ENCODE measurements at regions not wholly inside any gene's neighbourhood (a gene's known extent, or its start where the extent isn't known, plus 50 kb on each side); places are given as distances from the start of the nearest gene placed in this dataset.

GRCh38 chr3:135456108-135456790, 509.3 kb upstream of the PPP2R3A start:
- H3K9me3 ChIP-seq (ENCODE audit: control insufficient read depth, low read length, poor library complexity, severe bottlenecking): no peaks in the 10 kb centered on the region
- DNase-seq (no peak), ATAC-seq (no peak)
- no peaks in the 10 kb centered on the region for H3K27me3 Mint-ChIP-seq
- H3K4me3 Mint-ChIP-seq: no peak overlapping the region
- H3K27ac Mint-ChIP-seq: no peak overlapping the region
- H3K4me1 Mint-ChIP-seq: no peaks in the 10 kb centered on the region
- H3K36me3 Mint-ChIP-seq (ENCODE audit: low read depth): no peaks in the 10 kb centered on the region

GRCh38 chr3:135458541-135459322, 506.8 kb upstream of the PPP2R3A start:
- Mint-ChIP-seq H3K27me3 (no peaks in the 10 kb centered on the region), H3K36me3 (ENCODE audit: low read depth) (no peaks in the 10 kb centered on the region), H3K4me1 (no peaks in the 10 kb centered on the region), H3K4me3 (no peak overlapping the region), H3K27ac (no peak overlapping the region)
- no peak for DNase-seq
- no peak for ATAC-seq
- H3K9me3 ChIP-seq (ENCODE audit: control insufficient read depth, low read length, poor library complexity, severe bottlenecking): no peaks in the 10 kb centered on the region

GRCh38 chr3:135460273-135460672, 505.3 kb upstream of the PPP2R3A start:
- Mint-ChIP-seq H3K27me3 (no peaks in the 10 kb centered on the region), H3K4me1 (no peaks in the 10 kb centered on the region), H3K4me3 (no peak overlapping the region), H3K36me3 (ENCODE audit: low read depth) (no peaks in the 10 kb centered on the region), H3K27ac (no peak overlapping the region)
- H3K9me3 ChIP-seq (ENCODE audit: control insufficient read depth, low read length, poor library complexity, severe bottlenecking): no peaks in the 10 kb centered on the region
- ATAC-seq: no peak
- DNase-seq: no peak

GRCh38 chr3:135471911-135472310, 493.6 kb upstream of the PPP2R3A start:
- no peak overlapping the region for H3K4me3 Mint-ChIP-seq
- no peaks in the 10 kb centered on the region for H3K36me3 Mint-ChIP-seq (ENCODE audit: low read depth)
- no peaks in the 10 kb centered on the region for H3K27me3 Mint-ChIP-seq
- H3K27ac Mint-ChIP-seq: no peak overlapping the region
- H3K9me3 ChIP-seq (ENCODE audit: control insufficient read depth, low read length, poor library complexity, severe bottlenecking): no peaks in the 10 kb centered on the region
- no peaks in the 10 kb centered on the region for H3K4me1 Mint-ChIP-seq
- DNase-seq (no peak), ATAC-seq (no peak)

GRCh38 chr3:135473449-135473848, 492.1 kb upstream of the PPP2R3A start:
- Mint-ChIP-seq H3K27ac (no peak overlapping the region), H3K4me1 (no peaks in the 10 kb centered on the region), H3K27me3 (no peaks in the 10 kb centered on the region), H3K4me3 (no peak overlapping the region), H3K36me3 (ENCODE audit: low read depth) (no peaks in the 10 kb centered on the region)
- H3K9me3 ChIP-seq (ENCODE audit: control insufficient read depth, low read length, poor library complexity, severe bottlenecking): no peaks in the 10 kb centered on the region
- ATAC-seq: no peak
- DNase-seq: no peak

GRCh38 chr3:135487261-135487660, 478.3 kb upstream of the PPP2R3A start:
- no peaks in the 10 kb centered on the region for H3K9me3 ChIP-seq (ENCODE audit: control insufficient read depth, low read length, poor library complexity, severe bottlenecking)
- Mint-ChIP-seq H3K27me3 (no peaks in the 10 kb centered on the region), H3K4me3 (no peak overlapping the region)

GRCh38 chr3:135490219-135490915, 475.2 kb upstream of the PPP2R3A start:
- H3K9me3 ChIP-seq (ENCODE audit: control insufficient read depth, low read length, poor library complexity, severe bottlenecking): no peaks in the 10 kb centered on the region
- Mint-ChIP-seq H3K4me3 (no peak overlapping the region), H3K27me3 (no peaks in the 10 kb centered on the region), H3K4me1 (no peaks in the 10 kb centered on the region), H3K36me3 (ENCODE audit: low read depth) (no peaks in the 10 kb centered on the region), H3K27ac (no peak overlapping the region)
- no peak for ATAC-seq
- no peak for DNase-seq

More at GRCh38 chr3:135487261-135487660, 478.3 kb upstream of the PPP2R3A start:
- DNase-seq (no peak), ATAC-seq (no peak)
- H3K4me1 Mint-ChIP-seq: no peaks in the 10 kb centered on the region
- H3K27ac Mint-ChIP-seq: no peak overlapping the region
- no peaks in the 10 kb centered on the region for H3K36me3 Mint-ChIP-seq (ENCODE audit: low read depth)

GRCh38 chr3:135491491-135492205, 473.9 kb upstream of the PPP2R3A start:
- no peaks in the 10 kb centered on the region for H3K4me1 Mint-ChIP-seq
- H3K4me3 Mint-ChIP-seq: no peak overlapping the region
- ATAC-seq (no peak), DNase-seq (no peak)
- no peaks in the 10 kb centered on the region for H3K27me3 Mint-ChIP-seq
- H3K9me3 ChIP-seq (ENCODE audit: control insufficient read depth, low read length, poor library complexity, severe bottlenecking): no peaks in the 10 kb centered on the region
- no peak overlapping the region for H3K27ac Mint-ChIP-seq
- no peaks in the 10 kb centered on the region for H3K36me3 Mint-ChIP-seq (ENCODE audit: low read depth)

- no peak overlapping the region for H3K27ac Mint-ChIP-seq
- ATAC-seq (no peak), DNase-seq (no peak)
- no peaks in the 10 kb centered on the region for H3K36me3 Mint-ChIP-seq (ENCODE audit: low read depth)
- H3K4me1 Mint-ChIP-seq: no peaks in the 10 kb centered on the region
- H3K4me3 Mint-ChIP-seq: no peak overlapping the region
- no peaks in the 10 kb centered on the region for H3K27me3 Mint-ChIP-seq
- no peaks in the 10 kb centered on the region for H3K9me3 ChIP-seq (ENCODE audit: control insufficient read depth, low read length, poor library complexity, severe bottlenecking)
Observed at GRCh38 chr3:135495891-135496290, 469.6 kb upstream of the PPP2R3A start.

- no peaks in the 10 kb centered on the region for H3K27me3 Mint-ChIP-seq
- H3K4me3 Mint-ChIP-seq: no peak overlapping the region
- no peaks in the 10 kb centered on the region for H3K4me1 Mint-ChIP-seq
- no peaks in the 10 kb centered on the region for H3K36me3 Mint-ChIP-seq (ENCODE audit: low read depth)
- H3K9me3 ChIP-seq (ENCODE audit: control insufficient read depth, low read length, poor library complexity, severe bottlenecking): no peaks in the 10 kb centered on the region
- no peak for DNase-seq
- no peak overlapping the region for H3K27ac Mint-ChIP-seq
- ATAC-seq: no peak
Observed at GRCh38 chr3:135497979-135498378, 467.5 kb upstream of the PPP2R3A start.

GRCh38 chr3:135499426-135499825, 466.1 kb upstream of the PPP2R3A start:
- H3K27me3 Mint-ChIP-seq: peaks cover 7% of the 10 kb centered on the region
- no peaks in the 10 kb centered on the region for H3K36me3 Mint-ChIP-seq (ENCODE audit: low read depth)
- H3K4me1 Mint-ChIP-seq: no peaks in the 10 kb centered on the region
- no peak overlapping the region for H3K27ac Mint-ChIP-seq
- ATAC-seq: no peak
- no peak for DNase-seq
- H3K4me3 Mint-ChIP-seq: no peak overlapping the region
- no peaks in the 10 kb centered on the region for H3K9me3 ChIP-seq (ENCODE audit: control insufficient read depth, low read length, poor library complexity, severe bottlenecking)

- H3K9me3 ChIP-seq (ENCODE audit: control insufficient read depth, low read length, poor library complexity, severe bottlenecking): no peaks in the 10 kb centered on the region
- ATAC-seq (no peak), DNase-seq (no peak)
- H3K4me3 Mint-ChIP-seq: no peak overlapping the region
- H3K27me3 Mint-ChIP-seq: peaks cover 7% of the 10 kb centered on the region
- no peaks in the 10 kb centered on the region for H3K36me3 Mint-ChIP-seq (ENCODE audit: low read depth)
- H3K4me1 Mint-ChIP-seq: no peaks in the 10 kb centered on the region
- H3K27ac Mint-ChIP-seq: no peak overlapping the region
Observed at GRCh38 chr3:135500034-135500433, 465.5 kb upstream of the PPP2R3A start.
